SK-N-SH (cell line): ENCODE measurements at regions not wholly inside any gene's neighbourhood (a gene's known extent, or its start where the extent isn't known, plus 50 kb on each side); places are given as distances from the start of the nearest gene placed in this dataset.
A peak's percentile ranks its signal among the peaks of the same experiment; 100 is the strongest.

Source experiments
- CTCF ChIA-PET: fragments of 300-600, 350-600 bp; formaldehyde crosslinking; extraction: SDS; loops from one replicate; lab custom pipeline; 2021; lab: Yijun Ruan, JAX
- POLR2A ChIA-PET: fragments of 350-600 bp; sonication (Branson Sonifier 250); formaldehyde crosslinking; extraction: SDS; loops from one replicate; lab custom pipeline; 2020; ENCODE audit warnings: antibody characterized with exemption, inconsistent platforms; lab: Yijun Ruan, JAX
- DNase-seq: peaks from one replicate; pipeline ENCODE4 v3.0.0; 2012
- H2AFZ ChIP-seq: fragments of 200-600 bp; sonication (generic); 2 replicates; pipeline ENCODE4 v1.8.1; 2016; ENCODE audit warnings: antibody characterized with exemption, mild to moderate bottlenecking, low read depth
- H3F3A ChIP-seq: fragments of 200-600 bp; sonication (generic); replicated peaks from 2 replicates; pipeline ENCODE3; 2016; ENCODE audit warnings: antibody characterized with exemption, mild to moderate bottlenecking; ENCODE audit not compliant: insufficient read depth
- H3K27ac ChIP-seq, 2 experiments: fragments of 200-500 bp in 1 of 2; fragments of 200-600 bp in 1 of 2; sonication (Bioruptor generic) in 1 of 2; sonication (generic), shearing (Covaris generic) in 1 of 2; 2 replicates each; pipeline versions ENCODE4 v1.5.1 to v1.6.1; 2014 to 2016; ENCODE audit warnings: low read depth in 2 of 2, inconsistent platforms in 1 of 2, low read length in 1 of 2, mild to moderate bottlenecking in 1 of 2, mixed read lengths in 1 of 2
- H3K27me3 ChIP-seq: fragments of 200-600 bp; sonication (generic), shearing (Covaris generic); 2 replicates; pipeline ENCODE4 v1.6.1; 2016; ENCODE audit warnings: mixed run types; ENCODE audit not compliant: insufficient read depth
- H3K36me3 ChIP-seq, 2 experiments: fragments of 200-500 bp in 1 of 2; fragments of 200-600 bp in 1 of 2; sonication (Bioruptor generic) in 1 of 2; sonication (generic) in 1 of 2; replicated peaks in 1 of 2; 2 replicates each; pipeline versions ENCODE3 to v1.5.1; 2014 to 2016; ENCODE audit warnings: low read length in 1 of 2, mild to moderate bottlenecking in 1 of 2; ENCODE audit not compliant: insufficient read depth in 2 of 2, control insufficient read depth in 1 of 2
- H3K4me1 ChIP-seq, 2 experiments: fragments of 200-500 bp in 1 of 2; fragments of 200-600 bp in 1 of 2; sonication (Bioruptor generic) in 1 of 2; sonication (generic), shearing (Covaris generic) in 1 of 2; 2 replicates each; pipeline versions ENCODE4 v1.5.1 to v1.6.1; 2014 to 2016; ENCODE audit warnings: low read depth in 1 of 2, low read length in 1 of 2, mixed run types in 1 of 2; ENCODE audit not compliant: insufficient read depth in 2 of 2, control insufficient read depth in 1 of 2
- H3K4me2 ChIP-seq: fragments of 200-600 bp; sonication (generic), shearing (Covaris generic); 2 replicates; pipeline ENCODE4 v1.6.1; 2017; ENCODE audit warnings: mixed run types
- H3K4me3 ChIP-seq, 2 experiments: fragments of 200-500 bp in 1 of 2; fragments of 200-600 bp in 1 of 2; sonication (Bioruptor generic) in 1 of 2; sonication (generic), shearing (Covaris generic) in 1 of 2; 2 replicates each; pipeline versions ENCODE4 v1.5.1 to v1.8.1; 2014 to 2016; ENCODE audit warnings: low read depth in 2 of 2, inconsistent platforms in 1 of 2, low read length in 1 of 2, mild to moderate bottlenecking in 1 of 2, mixed read lengths in 1 of 2, moderate library complexity in 1 of 2
- H3K79me2 ChIP-seq: fragments of 200-600 bp; sonication (generic); 2 replicates; pipeline ENCODE4 v1.8.1; 2017; ENCODE audit warnings: mild to moderate bottlenecking; ENCODE audit not compliant: insufficient read depth
- H3K9ac ChIP-seq: fragments of 200-600 bp; sonication (generic); 2 replicates; pipeline ENCODE4 v1.6.1; 2017; ENCODE audit warnings: mixed run types
- H3K9me2 ChIP-seq: fragments of 200-600 bp; sonication (generic); 2 replicates; pipeline ENCODE4 v1.6.1; 2017; ENCODE audit warnings: mixed run types
- H3K9me3 ChIP-seq: fragments of 200-600 bp; sonication (generic); 2 replicates; pipeline ENCODE4 v1.6.1; 2017; ENCODE audit warnings: mixed run types, mild to moderate bottlenecking, moderate library complexity
- H4K20me1 ChIP-seq: fragments of 200-600 bp; sonication (generic); 2 replicates; pipeline ENCODE4 v1.6.1; 2017; ENCODE audit warnings: mild to moderate bottlenecking, mixed run types; ENCODE audit not compliant: insufficient read depth
- CHD2 ChIP-seq: fragments of 150-350 bp; IDR thresholded peaks from 2 replicates; pipeline ENCODE4 v1.6.1; 2018; ENCODE audit warnings: low read length; ENCODE audit not compliant: partially characterized antibody
- CTCF ChIP-seq: fragments of 200-600 bp; sonication (generic); IDR thresholded peaks from 2 replicates; pipeline ENCODE4 v1.6.1; 2017; ENCODE audit warnings: antibody characterized with exemption, mild to moderate bottlenecking, moderate library complexity
- FOSL2 ChIP-seq: IDR thresholded peaks from 2 replicates; pipeline ENCODE4 v1.4.0; 2012; ENCODE audit warnings: low read depth, mild to moderate bottlenecking, moderate library complexity, borderline replicate concordance
- GABPA ChIP-seq: IDR thresholded peaks from 2 replicates; pipeline ENCODE4 v1.4.0; 2012; ENCODE audit warnings: low read depth, mild to moderate bottlenecking
- GATA2 ChIP-seq: sonication (generic); formaldehyde crosslinking; IDR thresholded peaks from 2 replicates; pipeline ENCODE4 v1.5.0; 2020; ENCODE audit warnings: mild to moderate bottlenecking, missing genetic modification reagents
- IRF3 ChIP-seq: fragments of 150-350 bp; IDR thresholded peaks from 2 replicates; pipeline ENCODE4 v1.6.1; 2016; ENCODE audit warnings: mild to moderate bottlenecking, low read depth, low read length
- JUND ChIP-seq: IDR thresholded peaks from 2 replicates; pipeline ENCODE4 v1.4.0; 2012
- MXI1 ChIP-seq: IDR thresholded peaks from 2 replicates; pipeline ENCODE4 v1.6.1; 2012; ENCODE audit warnings: mild to moderate bottlenecking, low read depth, low read length, improper control_type of control experiment
- NFIC ChIP-seq: IDR thresholded peaks from 2 replicates; pipeline ENCODE4 v1.4.0; 2012; ENCODE audit warnings: borderline replicate concordance
- NRF1 ChIP-seq: IDR thresholded peaks from 2 replicates; pipeline ENCODE4 v1.6.1; 2012; ENCODE audit warnings: low read depth, mild to moderate bottlenecking, low read length
- POLR2AphosphoS5 ChIP-seq: IDR thresholded peaks from 2 replicates; pipeline ENCODE4 v1.6.1; 2012; ENCODE audit warnings: low read depth, low read length
- RAD21 ChIP-seq: IDR thresholded peaks from 2 replicates; pipeline ENCODE4 v1.6.1; 2012; ENCODE audit warnings: mild to moderate bottlenecking, low read length
- RCOR1 ChIP-seq: fragments of 150-350 bp; IDR thresholded peaks from 2 replicates; pipeline ENCODE4 v1.6.1; 2017; ENCODE audit warnings: antibody characterized with exemption, low read length
- REST ChIP-seq: IDR thresholded peaks from 2 replicates; pipeline ENCODE4 v1.6.1; 2012; ENCODE audit warnings: mild to moderate bottlenecking, low read depth, low read length, moderate library complexity
- RFX5 ChIP-seq: IDR thresholded peaks from 2 replicates; pipeline ENCODE4 v1.6.1; 2012; ENCODE audit warnings: mild to moderate bottlenecking, improper control_type of control experiment, low read length
- SIN3A ChIP-seq: IDR thresholded peaks from 2 replicates; pipeline ENCODE4 v1.6.1; 2012; ENCODE audit warnings: low read depth, mild to moderate bottlenecking, low read length, moderate library complexity, borderline replicate concordance
- USF1 ChIP-seq: IDR thresholded peaks from 2 replicates; pipeline ENCODE4 v1.4.0; 2012; ENCODE audit warnings: low read depth, borderline replicate concordance
- USF2 ChIP-seq: fragments of 150-350 bp; IDR thresholded peaks from 2 replicates; pipeline ENCODE4 v1.6.1; 2017; ENCODE audit warnings: antibody characterized with exemption, low read length, low read depth, borderline replicate concordance
- ZBTB33 ChIP-seq: IDR thresholded peaks from 2 replicates; pipeline ENCODE4 v1.4.0; 2012; ENCODE audit warnings: low read depth, borderline replicate concordance
- WGBS: methylation state at CpG from one replicate; pipeline ENCODE4 v1.1.6; 2017; ENCODE audit warnings: low lambda C conversion rate; 5-methylcytosine and 5-hydroxymethylcytosine counted together

GRCh38 chr4:140237616-140238350 lies 83.8 kb upstream of the MAML3 start (continued):
- TF ChIP-seq SIN3A = peak; percentile 17; the same call in 1 of the 2 replicates
- TF ChIP-seq RCOR1 = peak; percentile 77
- peak; percentile 40; the same call in 1 of the 2 replicates for TF ChIP-seq USF1
- no peak; the same call in 1 of the 2 replicates for TF ChIP-seq MXI1
- TF ChIP-seq GABPA = peak; percentile 62

GRCh38 chr4:140236654-140237169 lies 82.7 kb upstream of the MAML3 start:
- peak overlapping the region; percentile 61; the same call in 1 of the 2 replicates for H3K9ac ChIP-seq
- H2AFZ ChIP-seq = peak overlapping the region; percentile 90
- WGBS = 75% methylated on average over 9 of the region's 9 CpGs
- no peak overlapping the region for H3K4me3 ChIP-seq
- peak overlapping the region; percentile 84 to 100 for H3K27ac ChIP-seq
- ChIA-PET POLR2A (interaction anchor here (0.6 to 5.1 kb wide), 11 partner anchors 13 to 380 kb away, joined by 3 to 80 read pairs (median 7); partner anchors contain the start of gene MAML3), CTCF (interaction anchor here (0.6 to 2.9 kb wide), 7 partner anchors 17 to 580 kb away, joined by 3 to 32 read pairs (median 6); partner anchors contain the start of gene MAML3)
- H3K79me2 ChIP-seq = no peaks in the 10 kb centered on the region
- H3K4me1 ChIP-seq = peaks cover 34 to 41% of the 10 kb centered on the region in 2 experiments
- no peaks in the 10 kb centered on the region for H4K20me1 ChIP-seq
- H3K9me2 ChIP-seq = no peaks in the 10 kb centered on the region
- H3F3A ChIP-seq = peaks cover 14% of the 10 kb centered on the region
- DNase-seq = peak; percentile 18
- H3K4me2 ChIP-seq = peak overlapping the region; percentile 69
- H3K9me3 ChIP-seq = no peaks in the 10 kb centered on the region
- no peaks in the 10 kb centered on the region for H3K27me3 ChIP-seq
- H3K36me3 ChIP-seq = no peaks in the 10 kb centered on the region
- no peak for TF ChIP-seq POLR2AphosphoS5
- no peak for TF ChIP-seq USF2
- TF ChIP-seq ZBTB33 = no peak
- no peak for TF ChIP-seq GATA2 (CRISPR knock-in tag)
- no peak for TF ChIP-seq CHD2
- no peak for TF ChIP-seq NFIC
- no peak for TF ChIP-seq RAD21
- TF ChIP-seq JUND = no peak
- no peak for TF ChIP-seq REST
- TF ChIP-seq IRF3 = no peak
- TF ChIP-seq CTCF = no peak
- no peak for TF ChIP-seq FOSL2
- no peak for TF ChIP-seq GABPA
- no peak for TF ChIP-seq NRF1
- no peak for TF ChIP-seq RFX5
- no peak for TF ChIP-seq MXI1
